ENCODE measurements at regions not wholly inside any gene's neighbourhood (a gene's known extent, or its start where the extent isn't known, plus 50 kb on each side); places are given as distances from the start of the nearest gene placed in this dataset.
A peak's percentile ranks its signal among the peaks of the same experiment; 100 is the strongest.

DNA sequence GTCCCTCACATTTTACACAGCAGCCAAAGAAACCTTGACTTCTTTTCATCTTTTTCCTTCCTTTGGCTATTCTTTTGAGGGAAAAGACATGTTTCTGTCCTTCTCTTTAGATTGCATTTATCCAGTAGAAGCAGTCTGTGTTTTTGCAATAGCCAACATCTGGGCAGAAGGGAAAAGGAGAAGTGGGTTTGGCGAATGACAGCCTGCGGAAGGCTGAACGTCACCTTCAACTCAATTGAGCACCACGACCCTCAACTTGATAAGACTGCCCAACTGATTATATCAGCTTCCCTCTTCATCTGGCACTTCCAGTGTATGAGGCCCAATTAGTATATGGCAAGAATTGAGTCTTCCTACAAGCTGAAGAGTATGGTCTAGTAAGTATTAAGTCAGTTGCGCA lies 1997.6 kb upstream of the WWC1 start:
- no peak for DNase-seq

DNA sequence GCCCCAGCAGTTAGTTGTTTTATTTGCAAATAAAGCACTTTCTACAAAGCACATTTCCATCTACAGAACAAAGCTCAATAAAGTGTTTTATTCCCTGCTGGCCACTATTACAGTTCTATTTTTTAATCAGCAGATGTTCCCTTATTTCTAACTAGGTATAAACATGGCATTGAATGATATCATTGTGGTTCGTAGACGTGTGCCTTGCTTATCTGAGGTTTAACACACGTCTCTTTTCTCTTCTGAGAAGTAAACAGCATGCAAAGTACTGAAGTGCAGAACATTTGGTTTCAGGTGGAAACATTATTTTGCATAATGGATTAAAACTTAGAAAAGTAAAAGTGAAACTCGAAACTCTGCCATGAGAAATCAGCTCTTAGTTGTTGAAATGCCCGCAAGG lies 1989.3 kb upstream of the WWC1 start:
- DNase-seq = no peak

DNA sequence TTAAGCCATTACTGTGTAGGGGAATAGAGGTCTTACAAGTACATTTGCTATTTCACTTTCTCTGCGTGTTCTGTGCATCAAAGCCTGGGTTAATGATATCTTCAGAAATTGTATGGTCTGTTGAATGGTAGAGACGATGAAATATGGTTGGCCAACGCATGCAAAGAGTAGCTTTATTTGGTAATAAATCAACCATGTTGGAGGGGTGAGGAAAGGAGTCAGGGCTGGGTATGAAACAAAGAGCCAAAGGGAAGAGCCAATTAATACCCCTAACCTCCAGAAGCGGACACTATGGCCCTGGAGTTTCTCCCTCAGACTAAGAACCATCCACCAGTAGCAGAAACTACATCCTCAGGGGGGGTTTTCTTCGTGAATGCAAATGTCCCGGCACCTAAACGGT lies 1974.0 kb upstream of the WWC1 start:
- DNase-seq = no peak

DNA sequence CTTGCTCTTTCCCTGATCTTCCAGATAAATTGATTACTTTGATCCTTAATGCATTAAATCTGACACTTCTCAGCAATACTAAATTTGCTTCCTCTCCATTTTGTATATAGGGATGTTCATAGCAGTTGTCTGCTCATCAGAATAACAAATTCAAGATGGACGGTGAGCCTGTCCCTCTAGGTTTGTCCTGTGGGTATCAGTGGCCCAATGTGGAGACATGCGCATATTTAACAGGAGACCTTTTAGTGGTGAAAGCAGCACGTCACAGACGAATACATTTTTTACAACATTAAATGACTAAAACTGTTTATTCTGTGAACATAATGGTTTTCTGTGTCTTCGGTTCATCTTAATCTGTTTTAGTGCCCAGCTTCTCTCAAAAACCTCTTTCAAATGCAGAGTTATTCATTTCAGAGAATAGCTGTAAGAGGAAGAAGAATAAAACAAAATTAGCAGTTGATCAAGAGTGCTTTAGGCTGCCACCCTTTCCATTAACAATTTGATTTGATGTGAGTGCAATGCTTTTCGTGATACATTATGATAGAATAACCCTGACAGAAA lies 1970.4 kb upstream of the WWC1 start:
- DNase-seq = no peak

DNA sequence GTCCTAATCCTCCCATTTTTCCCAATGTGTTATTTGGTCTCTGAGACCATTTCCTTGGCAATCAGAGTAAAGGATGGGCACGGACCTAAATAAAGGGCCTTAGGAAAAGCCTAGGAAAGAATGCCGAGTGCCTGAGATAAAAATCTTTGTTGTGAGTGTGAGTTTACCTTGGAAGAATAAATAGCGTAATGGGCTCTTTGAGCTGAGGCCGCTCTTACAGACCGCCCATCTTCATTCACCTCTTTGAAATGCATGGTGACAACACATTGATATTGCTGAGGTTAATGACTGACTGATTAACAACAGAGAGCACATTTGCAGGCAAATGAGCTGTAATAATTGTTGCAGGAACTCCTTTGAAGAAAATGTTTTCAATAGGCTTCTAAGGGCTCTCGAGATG lies 1967.1 kb upstream of the WWC1 start:
- no peak for DNase-seq

DNA sequence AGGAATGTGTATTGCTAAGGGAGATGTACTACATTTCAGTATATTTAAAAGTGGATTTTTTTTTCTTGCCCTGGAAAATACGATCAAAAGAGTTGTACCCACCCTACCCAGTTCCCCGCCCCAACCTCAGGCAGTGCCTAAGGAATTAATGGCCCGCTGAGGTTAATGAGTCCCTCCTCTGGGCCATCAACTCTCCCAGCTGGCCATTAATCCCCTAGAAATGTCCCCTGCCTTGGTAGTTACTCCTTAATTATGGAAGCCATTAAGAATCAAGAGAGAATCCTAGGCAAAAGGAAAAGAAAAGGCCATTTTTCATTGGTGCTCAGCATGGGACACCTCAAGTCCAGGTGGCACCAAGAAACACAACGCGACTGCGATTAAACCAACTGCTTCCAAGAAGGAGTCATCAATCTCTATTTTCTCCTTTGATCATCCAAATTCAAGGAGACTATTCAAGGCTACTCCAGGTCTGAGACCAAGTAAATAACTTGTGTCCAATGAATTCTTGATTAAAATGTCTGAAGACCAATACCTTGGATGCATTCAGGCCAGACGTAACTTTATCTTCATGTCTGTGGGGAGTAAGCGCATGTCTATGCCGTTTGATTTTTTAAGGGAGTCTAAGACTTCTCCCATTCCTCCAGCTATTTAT lies 1962.2 kb upstream of the WWC1 start:
- DNase-seq = no peak

DNA sequence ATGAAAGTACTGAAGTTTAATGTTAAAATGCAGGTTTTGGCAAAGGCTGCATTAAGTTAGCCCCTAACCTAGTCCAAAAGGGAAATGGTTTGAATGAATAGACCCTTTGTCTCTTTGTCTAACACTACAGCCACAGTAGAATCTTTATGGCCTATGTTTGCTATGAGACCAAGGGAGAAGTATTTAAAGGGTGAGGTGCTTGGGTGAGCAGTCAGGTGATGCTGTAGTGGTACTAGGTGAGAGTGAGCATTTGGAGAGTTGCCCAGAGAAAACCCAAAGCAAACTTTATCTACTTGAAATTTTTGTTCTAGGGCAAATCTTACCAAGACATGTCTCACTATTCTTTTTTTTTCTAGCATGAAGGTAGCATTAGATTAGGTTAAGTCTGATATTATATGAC lies 1961.4 kb upstream of the WWC1 start:
- no peak for DNase-seq

DNA sequence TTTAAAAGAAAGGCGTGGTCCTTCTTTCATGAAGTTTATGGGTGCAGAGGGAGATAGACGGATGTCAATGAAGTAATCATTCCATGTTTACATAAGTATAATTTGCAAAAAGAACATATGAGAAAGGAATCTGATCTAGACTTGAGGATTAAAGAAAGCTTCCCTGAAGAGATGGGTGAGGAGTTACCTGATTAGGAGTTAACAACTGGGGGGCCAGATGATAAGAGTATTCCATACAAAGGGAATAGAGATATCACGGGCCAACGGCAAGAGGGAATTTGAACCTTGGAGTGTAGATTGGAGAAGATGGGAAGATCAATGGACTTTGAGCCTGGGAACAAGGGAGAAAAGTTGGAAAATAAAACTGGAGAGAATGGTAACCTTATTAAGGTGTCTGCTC lies 1959.9 kb upstream of the WWC1 start:
- no peak for DNase-seq

DNA sequence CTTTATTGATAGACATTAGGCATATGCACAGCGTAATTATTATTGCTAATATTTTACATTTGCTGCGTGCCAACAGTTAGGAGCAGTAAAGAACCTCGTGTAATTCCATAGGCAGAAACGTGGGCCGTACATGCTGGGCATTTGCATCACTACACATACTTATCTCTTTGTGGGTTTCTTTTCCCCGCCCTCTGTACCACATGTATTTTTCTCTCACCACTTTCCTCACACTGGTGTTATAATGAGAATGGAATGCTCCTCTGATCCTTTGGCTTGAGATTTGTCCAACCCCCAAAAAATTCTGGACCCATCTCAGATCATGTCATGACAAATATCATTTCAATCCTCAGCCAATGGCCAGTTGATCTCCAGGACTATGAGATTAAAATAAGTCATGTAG lies 1952.6 kb upstream of the WWC1 start:
- no peak for DNase-seq

DNA sequence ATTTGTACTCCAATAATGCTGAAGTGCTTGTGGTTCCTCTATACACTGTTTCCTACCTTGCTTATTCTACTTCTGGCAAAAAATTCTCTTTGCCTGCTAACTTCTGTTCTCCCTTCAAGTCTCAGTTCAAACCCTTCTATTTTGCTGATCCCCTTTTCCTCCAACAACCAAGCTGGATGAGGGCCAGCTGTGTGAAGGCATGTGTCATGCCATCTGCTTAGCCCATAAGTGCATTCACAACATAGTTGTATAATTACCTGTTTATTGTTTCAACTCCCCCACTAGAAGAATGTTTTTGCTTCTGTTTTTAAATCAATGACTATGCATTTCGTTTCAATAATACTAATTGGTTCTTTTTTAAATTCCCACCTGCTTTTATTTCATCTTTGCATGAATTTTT lies 1951.4 kb upstream of the WWC1 start:
- DNase-seq = no peak

DNA sequence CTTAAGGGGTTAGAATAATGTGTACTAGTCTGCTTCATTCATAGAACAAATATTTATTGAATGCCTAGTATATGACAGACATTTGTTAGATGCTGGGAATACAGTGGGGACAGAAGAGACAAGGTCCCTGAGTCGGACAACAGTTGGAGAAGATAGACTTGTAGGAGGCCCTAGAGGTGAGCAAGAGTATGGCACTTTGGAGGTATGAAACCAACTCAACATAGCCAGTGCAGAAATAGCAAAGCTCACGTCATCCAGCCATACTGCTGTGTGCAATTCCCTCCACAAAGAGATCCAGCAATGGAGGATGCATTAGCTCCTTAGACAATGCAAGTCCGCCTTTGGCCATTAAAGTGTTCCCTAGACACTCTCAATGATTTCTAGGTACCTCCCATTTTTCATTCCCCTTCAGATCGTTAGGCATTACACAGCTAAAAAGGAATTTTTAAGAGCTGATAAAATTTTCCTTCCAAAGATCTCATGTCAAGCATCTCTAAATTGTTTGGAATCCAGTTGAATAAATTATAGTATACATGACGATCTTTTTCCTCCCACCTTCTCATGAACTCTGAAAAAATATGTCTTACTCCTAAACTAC lies 1949.6 kb upstream of the WWC1 start:
- DNase-seq = peak; percentile 50

DNA sequence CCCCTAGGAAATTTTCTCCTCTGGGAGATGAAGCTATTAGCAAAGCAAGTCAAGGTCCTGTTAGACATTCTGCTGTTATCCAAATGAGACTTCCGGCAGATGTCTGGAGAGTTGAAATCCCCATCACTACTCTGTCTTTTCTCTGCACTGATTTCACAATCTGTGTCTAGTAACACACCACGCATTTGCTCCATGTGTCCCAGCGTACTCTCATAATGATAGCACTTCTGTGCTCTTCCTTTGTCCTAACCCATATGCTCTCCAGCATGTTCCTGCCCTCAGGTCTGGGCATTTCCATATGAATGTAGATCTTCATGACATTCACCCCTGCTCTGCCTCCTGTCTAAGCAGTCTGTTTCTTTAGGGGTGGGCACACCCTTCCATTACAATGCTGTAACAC lies 1949.0 kb upstream of the WWC1 start:
- DNase-seq = no peak

DNA sequence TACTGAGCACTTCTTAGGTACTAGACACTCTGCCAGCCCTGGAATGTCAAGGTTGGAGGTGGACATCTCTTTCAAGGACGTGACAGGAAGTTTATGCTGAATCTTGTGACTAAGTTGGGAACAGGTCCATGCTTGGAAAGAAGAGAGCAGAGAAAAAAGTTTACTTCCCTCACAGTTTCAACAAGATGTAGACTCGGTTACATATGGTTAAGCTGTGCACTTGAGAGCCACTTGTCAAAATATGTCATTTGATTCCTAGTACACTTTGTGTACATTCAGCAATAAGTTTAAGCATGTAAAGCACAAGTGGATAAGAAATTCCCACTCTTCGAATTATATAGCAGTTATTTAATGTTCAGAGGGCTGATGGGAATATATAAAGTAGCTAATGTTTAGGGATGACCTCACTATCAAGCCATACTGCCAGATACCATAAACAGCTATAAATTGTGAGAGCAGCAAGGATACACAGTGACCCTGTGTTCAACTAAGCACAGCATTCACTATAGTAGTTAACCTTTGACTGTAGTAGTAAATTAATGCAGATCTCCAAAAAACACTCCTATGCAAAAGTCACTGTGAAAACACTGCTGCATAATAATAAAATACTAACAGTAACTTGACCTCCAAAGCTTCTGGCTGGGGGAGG lies 1944.6 kb upstream of the WWC1 start:
- no peak for DNase-seq

DNA sequence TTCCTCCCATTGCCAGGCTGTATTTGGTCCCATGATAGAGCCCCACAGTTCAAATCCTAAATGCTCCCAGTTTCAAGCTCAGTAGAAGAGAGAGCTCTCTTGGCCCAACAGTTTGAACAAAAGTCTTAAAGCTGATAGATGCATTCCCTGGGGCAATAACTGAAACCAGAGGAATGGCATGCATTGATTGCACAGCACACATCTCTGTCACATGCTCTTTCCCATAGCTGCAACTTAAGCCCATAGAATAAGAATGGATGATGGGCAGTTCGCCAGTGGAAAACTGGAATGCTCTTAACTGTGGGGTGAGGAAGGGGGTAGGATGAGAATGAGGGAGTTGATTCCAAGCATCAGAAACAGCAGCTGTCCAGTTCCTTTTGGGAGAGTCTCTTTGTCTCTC lies 1942.4 kb upstream of the WWC1 start:
- DNase-seq = no peak

DNA sequence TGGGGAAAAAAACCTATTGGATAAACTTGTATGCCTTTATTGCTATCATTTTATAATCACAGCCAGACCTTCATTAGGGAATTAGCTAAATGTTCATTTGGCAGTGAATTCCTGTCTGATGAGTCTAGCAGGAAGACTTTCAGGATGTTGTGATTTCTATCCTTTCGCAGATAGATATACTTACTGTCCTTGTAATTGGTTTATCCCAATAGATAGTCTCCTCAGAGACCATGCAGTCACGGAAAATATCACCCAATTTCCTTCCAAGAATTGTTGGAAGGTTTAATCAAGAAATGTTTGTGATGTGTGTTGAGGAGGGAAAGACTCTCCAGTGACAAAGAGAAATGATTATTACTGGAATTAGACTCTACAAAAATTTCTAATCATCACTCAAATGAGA lies 1937.9 kb upstream of the WWC1 start:
- DNase-seq = no peak

DNA sequence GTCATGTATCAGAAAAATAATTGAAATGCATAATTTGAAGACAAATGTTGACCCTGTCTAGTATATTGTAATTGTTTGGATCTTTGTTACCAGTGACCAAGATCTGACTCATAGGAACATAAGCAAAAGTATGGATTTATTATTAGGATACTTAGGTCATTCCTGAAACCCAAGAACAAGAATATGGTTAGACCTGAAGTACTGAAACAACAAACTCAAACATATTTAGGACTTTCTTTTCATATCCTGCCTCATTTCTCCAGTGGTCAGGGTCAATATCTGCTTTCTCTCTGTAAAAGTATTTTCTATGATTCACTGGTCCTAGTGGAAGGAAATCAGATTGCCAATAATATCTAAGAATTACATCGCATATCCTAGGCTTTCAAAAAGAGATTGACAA lies 1937.1 kb upstream of the WWC1 start:
- no peak for DNase-seq

DNA sequence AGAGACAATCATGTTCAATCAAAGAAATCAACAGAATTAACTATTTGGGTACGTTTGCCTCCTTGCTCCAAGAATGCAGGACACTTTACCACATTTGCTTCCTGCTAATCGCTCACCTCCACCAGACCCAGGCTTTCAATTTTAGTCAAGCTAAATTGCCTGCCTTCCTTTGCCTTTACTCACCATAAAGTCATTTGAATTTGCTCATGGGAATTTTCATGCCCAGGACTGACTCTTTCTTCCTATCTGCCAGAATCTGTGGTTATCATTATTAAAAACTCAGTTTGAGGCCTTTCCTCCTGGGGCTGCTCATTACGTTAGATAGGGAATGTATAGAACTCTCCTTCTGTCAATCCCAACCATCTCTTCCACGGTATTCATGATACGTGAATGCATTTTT lies 1935.3 kb upstream of the WWC1 start:
- DNase-seq = no peak

DNA sequence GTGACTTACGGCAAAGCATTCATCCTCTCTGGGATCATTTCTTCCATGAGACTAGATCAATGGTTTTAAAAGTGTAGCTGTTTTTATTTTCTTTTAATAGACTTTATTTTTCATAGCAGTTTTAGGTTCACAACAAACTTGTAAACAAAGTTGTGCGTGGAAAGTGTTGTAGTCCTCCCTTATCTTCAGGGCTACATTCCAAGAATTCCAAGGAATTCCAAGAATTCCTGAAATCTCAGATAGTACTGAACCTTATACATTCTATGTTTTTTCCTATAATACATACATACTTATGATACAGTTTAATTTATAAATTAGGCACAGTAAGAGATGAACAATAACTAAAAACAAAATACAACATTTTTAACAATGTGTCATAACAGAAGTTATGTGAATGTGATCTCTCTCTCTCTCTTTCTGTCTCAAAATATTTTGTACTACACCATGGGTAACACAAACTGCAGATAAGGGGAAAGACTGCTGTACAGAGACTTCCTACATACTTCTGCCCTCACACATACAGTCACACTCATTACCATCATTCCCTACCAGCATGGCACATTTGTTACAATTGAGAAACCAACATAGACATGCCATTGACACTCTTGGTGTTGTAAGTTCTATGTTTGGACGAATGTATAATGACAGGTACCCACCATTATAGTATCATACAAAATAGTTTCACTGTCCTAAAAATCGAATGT lies 1933.2 kb upstream of the WWC1 start:
- DNase-seq = no peak

DNA sequence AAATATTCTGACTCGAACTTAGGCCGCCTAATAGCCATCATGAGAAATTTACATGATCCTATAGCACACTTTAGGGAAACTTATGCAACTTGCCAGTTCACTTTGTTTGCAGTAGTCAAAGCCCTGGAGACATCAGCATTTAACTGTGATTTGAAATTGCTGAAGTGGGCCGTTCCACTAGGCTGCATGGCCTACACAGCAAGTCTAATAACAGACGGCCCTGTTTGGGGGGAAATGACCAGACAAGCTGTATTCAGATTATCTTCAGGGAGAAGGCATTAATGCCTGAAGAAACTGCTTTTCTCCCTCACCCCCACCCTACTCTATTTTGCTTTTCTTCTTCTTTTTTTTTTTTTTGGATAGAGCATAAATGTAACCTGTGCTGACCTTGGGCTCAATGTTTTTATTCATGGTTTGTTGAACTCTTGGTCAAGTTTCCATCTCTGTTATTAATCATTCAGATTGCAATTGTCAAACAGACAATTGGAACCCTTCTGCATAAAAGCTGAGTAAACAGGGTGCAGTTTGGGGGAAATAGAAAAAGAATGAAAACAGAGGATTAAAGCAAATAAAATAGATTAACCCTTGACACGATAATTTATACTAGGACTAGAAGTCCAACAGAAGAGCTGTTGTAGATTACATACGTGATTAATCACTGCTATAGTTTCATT lies 1928.2 kb upstream of the WWC1 start:
- no peak for DNase-seq

DNA sequence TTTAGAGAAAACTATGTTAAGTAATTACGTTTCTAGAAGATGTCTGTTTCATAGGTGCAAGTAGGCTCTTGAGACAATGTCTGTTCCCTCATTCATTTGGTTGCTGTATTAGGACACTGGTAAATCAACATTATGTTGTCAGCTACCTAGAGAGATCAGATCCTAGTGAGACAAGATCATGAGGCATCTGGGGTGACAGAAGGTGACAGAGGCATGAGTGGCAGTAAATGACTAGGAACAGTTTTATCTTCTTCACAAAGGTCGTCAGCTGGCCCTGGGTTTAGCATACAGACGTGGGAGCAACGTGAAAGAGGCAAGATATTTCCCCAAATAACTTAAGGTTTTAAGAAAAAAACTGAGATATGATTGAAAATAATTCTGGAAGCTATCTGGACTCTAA lies 1926.3 kb upstream of the WWC1 start:
- no peak for DNase-seq

DNA sequence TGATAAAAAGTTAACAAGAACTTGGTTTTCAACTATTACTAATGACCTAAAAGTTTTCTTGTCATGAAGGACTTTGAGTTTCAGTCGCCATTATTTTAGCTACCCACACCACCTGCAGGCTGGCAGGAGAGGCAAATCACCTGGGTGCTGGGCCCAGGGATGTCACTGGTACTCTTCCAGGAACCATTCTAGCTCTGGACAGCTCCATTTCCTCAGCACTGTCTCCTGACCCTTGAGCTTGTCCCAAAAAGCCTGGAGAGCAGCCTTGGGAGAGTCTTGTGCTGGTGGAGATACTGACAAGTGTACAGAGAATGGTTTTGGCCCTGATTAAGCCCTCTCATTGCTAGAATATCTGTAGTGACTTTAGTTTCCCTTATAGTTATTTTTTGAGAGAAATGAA lies 1924.1 kb upstream of the WWC1 start:
- DNase-seq = no peak

DNA sequence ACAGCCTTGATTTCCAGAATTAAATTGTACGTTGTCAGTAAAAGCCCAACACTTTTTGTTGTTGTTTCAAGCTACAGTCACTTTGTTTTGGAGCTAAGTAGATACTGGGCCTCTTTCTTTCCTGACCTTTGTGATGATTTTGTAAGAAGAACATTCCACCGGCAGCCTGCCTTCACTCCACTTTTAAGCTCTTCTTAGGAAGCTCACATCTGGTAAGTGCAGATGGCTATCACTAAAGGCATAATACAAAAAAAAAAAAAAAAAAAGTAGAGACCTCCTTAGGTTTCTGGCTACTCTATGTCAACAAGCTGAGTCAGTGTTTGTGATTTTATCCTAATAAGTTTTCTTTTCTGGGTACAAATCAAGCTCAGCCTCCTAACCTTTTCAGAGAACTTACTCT lies 1922.1 kb upstream of the WWC1 start:
- DNase-seq = no peak

DNA sequence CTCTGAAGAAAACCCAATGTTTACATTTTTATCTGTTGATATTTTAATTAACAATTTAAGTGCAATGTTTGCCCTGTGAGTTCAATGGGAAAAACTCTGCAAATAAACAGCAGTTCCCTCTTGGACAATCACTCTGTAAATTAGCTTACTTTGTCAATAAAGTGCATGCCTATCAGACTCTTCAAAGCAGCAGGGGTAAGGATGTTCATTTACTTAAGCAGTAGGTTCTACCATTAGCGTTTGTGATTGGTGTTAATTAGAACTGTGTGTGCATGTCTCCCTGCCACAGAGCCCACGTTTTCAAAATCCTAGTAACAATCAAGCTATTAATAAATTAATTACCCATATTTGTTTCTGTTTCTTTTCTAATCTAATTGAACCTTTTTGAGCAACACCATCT lies 1921.6 kb upstream of the WWC1 start:
- DNase-seq = no peak
